SKM-1 (cell line): ENCODE measurements at regions not wholly inside any gene's neighbourhood (a gene's known extent, or its start where the extent isn't known, plus 50 kb on each side); places are given as distances from the start of the nearest gene placed in this dataset.

ENCODE experiments used
- DNase-seq: peaks from one replicate; lab custom pipeline; 2025; ENCODE audit not compliant: unreplicated experiment; lab: John Stamatoyannopoulos, UW

DNA sequence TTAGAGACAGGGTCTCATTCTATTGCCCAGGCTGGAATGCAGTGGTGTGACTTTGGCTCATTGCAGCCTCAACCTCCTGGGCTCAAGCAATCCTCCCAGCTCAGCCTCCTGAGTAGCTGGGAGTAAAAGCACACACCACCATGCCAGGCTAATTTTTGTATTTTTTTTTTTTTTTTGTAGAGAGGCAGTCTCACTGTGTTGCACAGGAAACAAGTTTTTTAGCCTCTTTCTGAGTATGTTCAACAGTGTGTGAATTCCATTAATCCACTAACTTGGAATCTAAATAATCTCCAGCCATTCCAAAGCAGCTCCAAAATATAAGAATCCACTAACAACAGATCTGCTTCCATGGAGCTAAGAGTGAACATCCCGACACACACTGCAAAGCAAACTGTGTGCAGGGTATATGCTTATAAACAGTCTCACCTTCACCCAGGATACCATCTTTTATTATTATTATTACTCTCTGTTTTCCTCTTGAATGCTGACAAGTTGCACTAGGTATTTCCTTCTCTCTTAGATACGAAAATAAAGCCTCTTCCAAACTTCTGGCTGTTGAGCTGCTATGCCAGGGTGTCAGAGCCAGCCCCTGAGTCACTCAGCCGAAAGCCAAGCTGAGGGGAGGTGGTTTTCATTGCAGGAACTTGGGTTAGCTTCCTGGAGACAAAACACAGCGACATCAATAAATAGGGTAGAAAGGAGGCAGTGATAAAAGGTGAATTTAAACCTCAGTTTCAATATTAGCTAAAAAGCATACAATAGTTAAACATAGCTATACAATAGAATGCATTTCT, 264.9 kb downstream of the HIVEP2 start:
- DNase-seq, result no peak

DNA sequence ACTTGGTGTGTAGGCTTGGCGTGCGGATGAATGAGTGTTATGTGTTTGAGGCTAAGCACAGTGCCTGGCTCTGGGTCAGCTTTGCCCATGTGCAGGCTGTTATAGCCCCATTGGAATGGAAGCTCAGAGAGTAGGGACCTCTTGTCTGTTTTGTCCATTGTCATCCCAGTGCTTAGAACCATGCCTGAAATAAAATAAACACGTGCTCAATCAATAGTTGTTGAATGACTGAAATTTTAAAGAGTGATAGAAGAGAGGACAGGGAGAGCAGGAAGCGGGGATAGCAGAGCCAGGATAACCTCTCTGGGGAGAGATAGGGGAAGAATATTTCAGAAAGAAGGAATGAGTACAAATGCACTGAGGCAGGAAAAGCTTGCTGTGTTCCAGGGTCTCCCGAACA, 263.9 kb downstream of the HIVEP2 start:
- DNase-seq, result no peak

DNA sequence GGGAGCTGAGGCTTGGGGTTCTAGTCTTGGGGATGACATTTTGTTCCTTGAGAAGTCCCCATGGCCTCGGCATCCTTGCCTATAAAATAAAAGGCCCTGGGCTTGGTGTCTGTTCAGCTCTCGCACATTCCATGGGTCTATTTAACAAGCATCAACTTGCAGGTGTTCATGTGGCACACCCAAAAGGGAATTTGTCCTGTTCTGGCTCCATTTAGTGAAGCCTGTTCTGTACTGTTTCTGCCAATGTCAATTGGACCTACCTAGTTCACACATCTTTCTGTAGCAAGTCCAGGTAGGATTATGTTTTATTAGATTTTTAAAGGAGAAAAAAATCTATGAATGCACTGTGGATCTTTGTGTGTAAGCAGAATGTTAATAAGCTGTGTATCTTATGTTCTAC, 262.0 kb downstream of the HIVEP2 start:
- DNase-seq, result no peak

DNA sequence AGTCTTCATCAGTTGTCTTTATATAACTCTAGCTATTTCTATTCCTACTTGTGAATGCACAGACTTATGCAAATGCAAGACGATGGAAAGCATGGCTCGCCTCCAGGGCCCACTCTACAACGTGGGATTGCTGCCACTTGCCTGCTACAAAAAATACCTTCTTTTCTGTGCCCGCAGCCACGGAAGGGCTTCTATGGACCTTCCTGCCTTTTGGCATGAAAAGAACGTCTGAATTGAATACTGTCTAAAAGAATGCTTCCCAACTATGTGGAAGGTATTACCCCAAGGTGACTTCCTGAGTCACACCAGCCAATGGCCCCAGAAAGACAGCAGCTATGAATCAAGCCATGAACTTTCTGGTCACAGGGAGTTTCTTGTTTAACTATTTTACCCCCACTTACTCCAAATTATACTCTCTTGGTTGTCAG, 261.2 kb downstream of the HIVEP2 start:
- no peak for DNase-seq

DNA sequence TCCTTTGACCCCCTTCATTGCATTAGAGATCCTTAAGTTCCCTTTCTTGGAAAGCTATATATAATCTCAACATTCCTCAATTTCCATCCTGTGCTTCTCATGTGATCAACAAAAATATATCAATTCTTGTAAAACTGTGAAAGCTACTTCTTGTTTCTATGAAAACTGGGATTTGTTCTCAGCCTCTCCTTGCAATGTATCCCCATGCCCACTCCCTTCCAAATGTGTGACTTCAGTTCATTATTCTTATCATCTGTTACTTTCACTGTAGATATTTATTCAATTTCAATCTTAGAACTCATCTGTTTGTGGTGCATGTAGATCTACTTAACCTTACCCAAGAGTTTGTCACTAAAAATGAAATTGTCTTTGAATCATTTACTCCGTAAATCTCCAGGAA, 260.6 kb downstream of the HIVEP2 start:
- DNase-seq, result no peak

DNA sequence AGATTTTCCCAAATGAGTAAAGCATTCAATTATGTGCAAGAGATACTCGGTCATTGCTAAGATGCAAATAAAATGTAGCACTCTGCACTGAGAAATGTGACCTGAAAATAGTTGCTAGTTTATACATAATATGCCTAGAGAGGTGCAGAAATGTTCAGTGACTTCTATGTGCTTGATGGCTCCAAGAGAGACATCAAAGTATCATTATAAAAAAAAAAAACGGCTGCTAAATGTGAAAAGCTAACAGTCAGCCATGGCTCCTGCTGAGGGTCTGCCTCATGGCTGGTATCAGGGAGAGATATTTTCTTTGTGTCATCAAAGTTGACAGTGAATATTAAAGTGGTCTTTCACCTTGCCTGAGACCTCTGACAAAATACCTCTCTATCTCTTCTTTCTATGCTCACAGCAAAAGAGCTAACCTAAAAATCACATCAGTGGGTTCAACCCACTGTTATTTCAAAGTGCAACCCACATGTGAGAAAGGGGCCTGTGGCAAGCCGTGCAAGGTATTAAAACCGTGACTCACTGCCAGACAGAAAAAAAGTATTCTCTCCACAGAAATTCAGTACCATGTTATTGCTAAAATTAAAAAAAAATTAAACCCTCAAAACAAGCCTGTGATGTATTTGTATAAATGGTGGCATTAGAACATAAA, 259.0 kb downstream of the HIVEP2 start:
- DNase-seq, result no peak

DNA sequence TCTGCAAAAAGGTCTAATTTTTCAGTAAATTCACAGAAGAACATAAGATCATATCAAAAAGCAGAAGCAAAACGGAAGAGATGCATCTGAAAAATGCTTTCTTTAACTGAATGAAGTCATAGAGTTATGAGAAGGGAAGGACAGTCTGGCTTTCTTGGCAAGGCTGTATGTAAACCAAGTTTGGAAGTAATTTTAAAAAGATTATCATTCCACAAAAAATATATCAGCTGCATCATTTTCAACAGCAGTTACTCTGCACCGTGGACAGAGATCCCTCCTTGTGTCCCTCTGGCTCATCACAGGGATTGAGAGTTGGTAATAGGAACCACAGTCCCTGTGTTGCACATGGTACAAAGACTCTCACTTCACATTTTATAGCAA, 258.5 kb downstream of the HIVEP2 start:
- DNase-seq, result no peak

DNA sequence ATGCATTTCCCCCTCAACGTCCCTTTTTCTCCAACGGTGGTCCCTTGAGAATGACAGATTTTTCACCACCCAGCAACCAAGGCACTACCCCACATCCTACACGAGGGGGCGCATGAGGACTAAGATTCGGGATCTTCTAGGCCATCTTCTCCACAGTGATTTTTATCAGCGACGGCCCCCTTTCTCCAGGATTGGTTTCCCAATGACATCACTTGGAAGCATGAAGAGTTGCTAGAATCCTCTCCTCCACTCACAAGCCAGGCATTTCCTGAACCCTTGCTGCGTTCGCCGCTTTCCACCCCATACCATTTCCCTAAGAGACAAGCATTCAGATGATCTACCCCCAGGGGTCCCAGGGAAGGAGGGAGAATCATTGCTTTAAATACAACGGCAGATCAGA, 252.0 kb downstream of the HIVEP2 start:
- DNase-seq, result no peak

DNA sequence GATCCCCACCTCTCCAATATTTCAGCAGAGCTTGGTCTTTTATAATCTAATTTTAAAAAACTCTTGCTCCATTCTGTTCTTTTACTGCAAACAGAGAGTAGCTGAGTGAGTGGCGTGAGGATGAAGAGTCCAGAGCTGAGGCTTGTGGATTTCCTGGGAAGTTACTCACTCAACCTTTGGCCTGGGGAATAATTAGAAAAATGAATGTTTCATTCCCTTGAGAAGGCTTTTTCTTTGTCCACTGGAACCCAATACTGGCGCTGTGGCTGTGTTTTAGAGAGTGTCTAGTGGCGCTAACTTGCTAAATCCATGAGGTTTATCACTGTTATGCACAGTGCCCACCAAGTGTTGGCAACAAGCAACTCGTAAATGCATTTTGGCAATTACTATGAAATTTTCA, 251.5 kb downstream of the HIVEP2 start:
- DNase-seq, result no peak

DNA sequence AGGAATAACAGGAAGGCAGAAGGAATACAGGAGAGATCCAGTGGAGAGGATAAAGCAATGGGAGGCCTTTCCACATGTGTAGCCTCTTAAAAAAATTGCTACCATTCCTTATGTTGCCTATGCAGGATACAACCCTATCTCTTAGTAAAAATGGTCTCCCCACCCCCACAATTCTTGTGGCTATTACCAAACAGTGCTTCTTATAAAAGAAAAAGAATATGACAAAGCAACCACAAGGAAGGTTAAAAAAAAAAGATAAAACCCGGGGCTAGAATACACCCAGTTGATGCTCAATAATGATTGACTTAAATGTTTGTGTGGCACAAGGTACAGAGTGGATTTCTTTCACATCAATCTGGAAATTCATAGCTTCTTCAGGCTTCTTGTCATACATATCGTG, 250.9 kb downstream of the HIVEP2 start:
- no peak for DNase-seq

DNA sequence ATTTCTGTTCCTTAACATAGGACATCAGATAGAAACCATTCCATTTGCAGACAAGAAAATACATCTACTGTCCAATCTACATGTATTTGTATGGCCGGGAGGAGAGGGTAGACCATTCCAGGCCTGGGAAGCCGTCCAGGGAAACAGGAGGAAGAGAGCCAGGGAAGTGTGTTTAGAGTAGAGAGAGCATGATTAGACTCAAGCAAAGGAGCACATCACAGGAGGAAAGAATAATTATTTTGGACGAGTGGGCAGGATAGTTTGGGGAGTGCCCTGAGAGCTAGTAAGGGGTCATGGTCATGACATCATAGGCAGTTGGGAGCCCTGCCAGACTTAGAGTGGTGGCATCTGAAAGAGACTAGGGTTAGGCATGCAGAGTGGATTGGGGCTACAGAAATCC, 250.0 kb downstream of the HIVEP2 start:
- DNase-seq, result no peak

DNA sequence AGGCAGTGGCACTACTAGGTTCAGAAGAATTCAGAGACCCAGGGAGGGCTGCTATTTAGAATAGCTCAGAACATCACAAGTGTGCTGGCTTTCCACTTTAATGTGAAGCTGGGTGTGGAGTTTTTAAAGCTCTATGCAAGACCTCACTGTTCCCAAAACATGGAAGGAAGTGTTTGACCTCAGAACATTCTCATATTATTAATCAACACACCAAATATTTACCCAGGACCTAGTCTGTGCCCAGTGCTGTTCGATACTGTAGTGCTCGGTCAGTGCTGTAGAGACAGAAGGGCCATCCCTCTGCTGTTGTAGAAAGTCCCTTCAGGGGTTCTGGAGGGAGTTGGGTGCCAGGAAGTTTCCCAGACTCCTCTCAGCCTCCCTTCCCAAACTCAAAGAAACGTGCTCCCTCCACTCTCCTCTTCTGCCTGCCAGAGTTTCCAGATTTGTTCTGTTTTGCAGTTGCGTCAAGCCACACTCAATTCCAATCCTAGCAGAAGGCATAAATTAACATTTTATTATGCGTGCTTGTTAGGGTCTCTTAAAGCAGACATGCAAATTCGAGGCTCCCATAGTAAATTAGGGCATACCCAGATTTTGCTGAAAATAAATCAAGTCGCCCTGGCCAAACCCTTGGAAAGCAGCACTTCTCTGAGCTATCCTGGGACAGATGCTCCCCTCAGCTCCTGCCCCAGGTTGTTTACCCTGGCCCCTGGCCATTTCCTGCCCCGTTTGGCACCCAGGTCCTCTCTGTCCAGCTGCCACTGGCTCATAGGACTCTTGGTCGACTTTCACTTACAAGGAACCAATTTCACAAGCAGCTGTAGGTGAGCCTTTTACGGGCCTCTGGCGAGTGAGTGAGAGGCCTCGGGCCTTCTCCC, 248.6 kb downstream of the HIVEP2 start:
- no peak for DNase-seq

DNA sequence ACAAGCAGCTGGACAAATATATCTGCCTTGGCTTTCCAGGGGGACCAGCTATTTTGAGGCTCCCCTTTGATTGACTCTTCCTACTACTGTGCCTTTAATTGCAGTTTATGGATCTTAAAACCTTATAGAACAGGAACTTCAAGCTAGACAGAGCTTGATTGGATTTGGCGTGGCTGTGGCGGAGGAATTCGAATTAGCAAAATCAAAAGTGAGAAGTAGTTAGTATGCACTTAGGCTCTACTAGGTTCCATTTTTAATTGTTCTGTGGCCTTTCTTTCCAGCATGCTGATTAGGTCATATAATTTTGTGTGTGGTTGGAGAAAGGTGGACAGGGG, 248.0 kb downstream of the HIVEP2 start:
- no peak for DNase-seq

DNA sequence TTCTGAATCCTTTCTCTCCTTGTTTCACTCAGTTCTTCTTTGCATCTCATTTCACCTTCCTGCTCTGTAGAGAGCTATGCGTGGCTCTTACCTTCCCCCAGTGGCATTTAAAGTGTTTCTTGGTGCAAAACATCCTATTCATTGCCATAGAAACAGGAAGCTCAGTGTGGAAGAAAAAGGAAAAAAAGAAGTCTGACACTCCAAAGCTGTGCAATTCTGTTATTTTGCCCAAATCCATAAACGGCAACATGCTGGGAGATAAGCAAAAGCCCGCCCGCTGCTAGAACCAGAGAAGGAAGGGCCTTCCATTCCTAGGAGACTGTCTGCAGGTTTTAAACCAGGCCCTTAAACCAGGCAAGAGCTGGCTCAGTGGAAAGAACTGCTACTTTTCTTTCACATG, 247.1 kb downstream of the HIVEP2 start:
- DNase-seq, result no peak

DNA sequence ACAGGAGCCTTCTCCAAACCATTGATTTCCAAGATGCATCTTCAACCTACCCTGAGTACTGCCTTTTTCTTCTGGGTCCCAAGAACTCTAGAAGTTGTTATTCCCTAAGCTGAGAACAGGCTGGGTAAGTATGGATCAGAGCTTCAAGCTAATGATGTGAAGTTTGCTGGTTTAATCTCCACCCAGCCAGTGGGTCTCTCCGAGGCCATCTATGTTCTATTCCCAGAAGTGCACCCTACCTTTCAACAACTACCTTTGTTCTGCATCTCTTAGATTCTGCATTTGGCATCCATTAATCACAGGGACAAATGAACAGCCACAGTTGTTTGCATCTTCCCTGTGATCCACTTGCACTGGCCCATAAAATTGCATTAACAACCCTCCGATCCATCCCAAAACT, 246.2 kb downstream of the HIVEP2 start:
- no peak for DNase-seq

DNA sequence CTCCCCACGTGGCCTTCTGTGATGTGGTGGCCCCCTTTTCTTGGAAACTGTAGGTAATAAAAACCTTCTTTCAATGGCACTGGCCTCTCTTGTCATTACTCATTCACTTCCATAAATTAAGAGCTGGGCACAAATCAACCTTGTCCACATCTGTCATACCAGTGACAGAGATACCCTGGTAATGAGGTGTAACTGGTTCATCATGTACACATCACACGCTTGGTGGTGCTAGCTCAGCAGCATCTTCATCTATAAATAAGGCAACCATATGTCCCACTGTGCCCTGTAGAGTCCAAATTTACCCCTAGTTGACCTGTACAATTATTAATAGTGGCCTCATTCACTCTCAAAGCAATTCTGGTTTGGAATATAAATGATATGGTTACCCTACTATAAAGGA, 245.6 kb downstream of the HIVEP2 start:
- DNase-seq, result no peak

DNA sequence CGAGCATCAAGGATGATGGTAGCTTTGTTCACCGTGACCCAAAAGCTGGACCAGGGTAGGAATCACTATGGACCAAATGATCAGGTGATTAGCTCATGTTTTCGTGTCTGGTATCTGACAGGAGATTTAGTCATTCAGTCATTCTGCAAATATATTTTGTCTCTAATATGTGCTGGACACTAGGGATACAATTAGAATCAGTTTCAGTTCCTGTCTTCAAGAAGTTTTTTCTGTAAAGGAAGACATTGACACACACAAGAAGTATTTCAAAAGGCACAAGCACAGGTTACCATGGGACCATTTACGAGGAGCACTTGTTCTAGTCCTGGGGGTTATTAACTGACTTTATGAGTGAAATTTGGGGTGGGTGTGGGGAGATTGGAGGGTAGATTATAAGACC, 244.9 kb downstream of the HIVEP2 start:
- no peak for DNase-seq

DNA sequence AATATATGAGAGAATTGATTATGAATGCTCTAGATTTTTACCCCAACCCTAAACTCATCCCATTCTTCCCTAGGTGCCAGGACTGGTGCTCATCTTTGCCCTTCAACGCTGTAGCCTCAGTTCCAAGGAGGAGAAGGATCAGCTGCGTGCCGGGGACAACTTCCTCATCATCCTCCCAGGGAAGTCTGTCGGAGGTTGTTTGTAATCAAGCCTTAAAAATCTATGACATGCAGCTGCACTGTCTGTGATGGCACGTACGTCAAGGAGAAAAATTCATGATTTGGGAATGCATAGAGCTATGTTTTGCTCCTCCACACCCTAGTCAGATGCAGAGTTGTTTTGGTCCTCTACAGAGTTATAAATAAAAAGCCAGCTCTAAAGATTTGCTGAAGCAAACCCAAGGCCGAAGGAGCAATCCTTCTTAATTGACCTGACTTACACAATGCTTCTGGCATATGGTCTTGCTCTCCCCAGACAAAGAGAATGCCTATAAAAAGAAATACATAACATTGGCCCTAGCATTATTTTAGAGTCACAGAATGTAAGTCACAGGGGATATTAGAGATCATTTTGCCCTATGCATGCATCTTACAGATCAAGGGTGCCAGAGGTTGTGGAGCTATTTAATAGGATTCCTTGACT, 244.2 kb downstream of the HIVEP2 start:
- no peak for DNase-seq
